HG03439 (cell line): ENCODE measurements at regions not wholly inside any gene's neighbourhood (a gene's known extent, or its start where the extent isn't known, plus 50 kb on each side); places are given as distances from the start of the nearest gene placed in this dataset.

ENCODE experiments used
- ATAC-seq: cut with Tn5 transposase; IDR thresholded peaks from one replicate; pipeline ENCODE4 v1.9.1; 2021; ENCODE audit warnings: mild to moderate bottlenecking, moderate library complexity; ENCODE audit not compliant: unreplicated experiment

- ATAC-seq = no peak
Measured at GRCh38 chrX:39165185-39165584, 363.9 kb downstream of the MID1IP1 start.

DNA sequence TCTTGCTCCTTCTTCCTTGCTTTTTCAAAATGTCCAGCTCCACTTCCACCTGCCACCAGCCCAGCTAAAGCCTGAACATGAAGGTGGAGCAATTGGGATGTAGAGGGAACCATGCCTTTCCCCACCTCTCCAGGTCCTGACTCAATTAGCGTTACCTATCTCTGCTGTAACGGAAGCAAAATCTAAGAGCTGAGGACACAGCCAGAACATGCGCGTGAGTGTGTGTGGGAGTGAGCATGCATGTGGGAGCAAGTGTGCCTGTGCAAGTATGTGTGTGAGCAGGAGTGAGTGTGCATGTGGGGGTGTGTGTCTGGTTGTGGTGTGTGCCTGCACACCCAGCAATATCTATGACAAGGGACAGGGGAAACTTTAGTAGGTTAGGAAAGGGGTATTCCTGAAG lies 364.5 kb downstream of the MID1IP1 start:
- no peak for ATAC-seq

DNA sequence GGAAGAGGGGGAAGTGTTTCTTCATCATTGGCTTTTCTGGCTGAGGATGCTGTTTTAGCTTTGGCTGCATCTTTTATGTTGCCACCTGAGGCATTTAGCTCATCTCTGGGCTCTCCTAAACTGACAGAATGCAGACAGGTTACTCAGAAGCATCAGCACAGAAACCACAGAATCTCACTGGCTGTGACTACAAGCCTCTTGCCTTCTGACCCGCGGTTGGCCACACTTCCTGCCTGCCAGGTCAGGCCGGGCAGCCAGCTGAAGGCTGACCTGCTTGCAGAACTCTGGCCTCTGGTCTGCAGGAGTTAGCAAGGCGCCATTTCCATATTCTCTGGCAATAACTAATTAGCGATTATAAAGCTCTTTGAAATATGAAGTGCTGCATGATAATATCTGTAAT lies 366.5 kb downstream of the MID1IP1 start:
- no peak for ATAC-seq

DNA sequence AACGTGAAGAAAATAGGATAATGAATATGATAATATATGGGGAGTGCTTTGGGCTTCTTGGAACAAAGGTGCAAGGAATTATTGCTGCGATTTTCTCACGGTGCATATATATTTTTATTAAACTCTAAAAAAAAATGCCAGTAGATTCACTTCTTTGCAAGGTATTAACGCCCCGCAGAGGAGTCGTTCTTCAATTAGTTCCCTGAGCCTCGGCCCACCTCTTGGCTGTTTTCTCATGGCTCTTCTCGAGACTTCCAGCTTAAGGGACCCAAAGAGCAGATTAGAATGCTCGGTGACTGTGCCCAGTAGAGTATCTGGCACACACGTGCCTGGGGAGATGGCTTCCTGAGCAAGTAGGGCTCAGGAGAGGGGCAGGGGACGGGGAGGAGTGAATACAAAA lies 367.4 kb downstream of the MID1IP1 start:
- ATAC-seq = no peak

DNA sequence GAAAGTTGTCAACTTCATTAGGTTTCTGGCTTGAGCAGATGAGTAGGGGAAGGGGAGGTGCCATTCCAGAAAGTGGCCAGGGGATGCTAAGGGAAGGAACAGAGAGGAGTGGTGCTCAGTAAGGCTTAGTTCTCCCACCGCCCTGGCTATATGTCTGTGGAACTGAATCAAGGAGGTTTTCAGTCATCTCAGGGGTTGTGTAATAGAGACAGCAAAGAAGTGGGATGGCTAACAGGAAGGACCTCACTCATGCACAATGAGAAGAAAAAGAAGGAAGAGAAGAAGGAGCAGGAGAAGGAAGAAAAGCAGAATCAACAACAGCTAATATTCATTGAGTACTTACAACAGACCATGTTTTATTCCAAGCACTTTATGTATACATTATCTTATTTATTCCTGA lies 368.7 kb downstream of the MID1IP1 start:
- ATAC-seq = no peak

- ATAC-seq = no peak
Measured at GRCh38 chrX:39170464-39170863, 369.2 kb downstream of the MID1IP1 start.

- ATAC-seq = no peak
Measured at GRCh38 chrX:39171686-39172085, 370.4 kb downstream of the MID1IP1 start.

DNA sequence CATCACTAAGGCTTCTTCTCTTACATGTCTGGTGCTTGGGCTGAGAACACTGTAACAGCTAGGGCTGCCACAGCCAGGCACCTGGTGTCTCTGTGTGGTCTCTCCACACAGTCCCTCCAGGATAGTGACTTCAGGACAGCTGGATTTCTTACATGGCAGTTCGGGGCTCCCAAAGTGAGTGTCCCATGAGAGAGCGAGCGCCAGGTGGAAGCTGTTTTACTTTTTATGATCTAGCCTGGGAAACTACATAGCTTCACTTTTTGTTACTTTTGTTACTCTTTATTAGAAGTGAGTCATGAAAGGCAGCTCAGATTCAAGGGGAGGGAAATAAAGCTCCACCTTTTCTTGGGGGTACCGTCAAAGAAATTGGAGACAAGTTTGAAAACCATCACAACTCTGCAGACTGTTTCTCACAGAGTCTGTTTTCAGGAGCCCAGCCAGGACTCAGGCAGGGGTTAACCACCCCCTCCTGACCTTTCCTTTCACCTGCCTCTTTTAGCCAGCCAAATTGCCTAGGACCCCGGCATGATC lies 373.0 kb downstream of the MID1IP1 start:
- no peak for ATAC-seq

- ATAC-seq = no peak
Measured at GRCh38 chrX:39174772-39175417, 373.6 kb downstream of the MID1IP1 start.

- ATAC-seq = no peak
Measured at GRCh38 chrX:39175418-39176057, 374.3 kb downstream of the MID1IP1 start.

- no peak for ATAC-seq
Measured at GRCh38 chrX:39176105-39176504, 374.8 kb downstream of the MID1IP1 start.

- no peak for ATAC-seq
Measured at GRCh38 chrX:39189431-39189830, 388.2 kb downstream of the MID1IP1 start.

DNA sequence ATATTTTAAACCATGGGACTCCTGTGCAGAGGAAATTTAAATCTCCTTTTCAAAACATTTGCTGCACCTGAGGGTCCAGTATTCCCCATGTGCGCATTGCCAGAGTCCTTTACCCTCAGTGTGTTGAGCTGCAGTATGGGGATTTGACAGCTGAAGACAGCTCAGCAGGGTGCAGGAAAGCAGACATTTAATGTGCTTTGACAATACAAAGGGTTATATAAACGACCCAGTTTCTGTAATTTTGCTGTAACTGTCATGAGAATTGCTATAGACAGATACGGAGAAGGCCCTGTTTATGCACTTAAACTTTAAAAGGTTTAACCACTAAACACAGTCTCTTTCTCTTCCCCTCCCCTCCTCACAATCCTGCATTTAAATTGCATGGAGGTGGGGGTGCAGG lies 393.4 kb downstream of the MID1IP1 start:
- ATAC-seq = no peak

GRCh38 chrX:39195156-39195555 lies 393.9 kb downstream of the MID1IP1 start:
- ATAC-seq = no peak

- ATAC-seq = peak; percentile 97
Measured at GRCh38 chrX:39196192-39197102, 395.2 kb downstream of the MID1IP1 start.

DNA sequence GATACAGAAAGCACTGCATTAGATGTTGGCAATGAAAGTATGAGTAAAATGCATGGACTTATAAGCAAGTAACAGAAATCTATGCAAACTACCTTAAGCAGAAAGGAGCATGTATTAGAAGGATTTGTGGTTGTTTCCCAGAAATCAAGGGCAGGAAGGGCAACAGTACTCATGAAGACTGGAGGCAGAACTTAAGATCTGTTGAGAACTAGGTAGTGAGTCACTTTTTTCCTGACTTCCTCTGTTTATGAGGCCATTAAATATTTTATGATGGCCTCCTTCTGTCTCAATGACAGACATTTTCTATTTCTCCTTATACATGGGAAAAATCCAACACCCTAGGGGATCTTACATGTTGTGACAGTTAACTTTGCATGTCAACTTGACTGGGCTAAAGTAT lies 398.2 kb downstream of the MID1IP1 start:
- ATAC-seq = no peak

GRCh38 chrX:39201305-39201990 lies 400.2 kb downstream of the MID1IP1 start:
- ATAC-seq = no peak

GRCh38 chrX:39202641-39203040 lies 401.4 kb downstream of the MID1IP1 start:
- no peak for ATAC-seq

- no peak for ATAC-seq
Measured at GRCh38 chrX:39203427-39203826, 402.2 kb downstream of the MID1IP1 start.

DNA sequence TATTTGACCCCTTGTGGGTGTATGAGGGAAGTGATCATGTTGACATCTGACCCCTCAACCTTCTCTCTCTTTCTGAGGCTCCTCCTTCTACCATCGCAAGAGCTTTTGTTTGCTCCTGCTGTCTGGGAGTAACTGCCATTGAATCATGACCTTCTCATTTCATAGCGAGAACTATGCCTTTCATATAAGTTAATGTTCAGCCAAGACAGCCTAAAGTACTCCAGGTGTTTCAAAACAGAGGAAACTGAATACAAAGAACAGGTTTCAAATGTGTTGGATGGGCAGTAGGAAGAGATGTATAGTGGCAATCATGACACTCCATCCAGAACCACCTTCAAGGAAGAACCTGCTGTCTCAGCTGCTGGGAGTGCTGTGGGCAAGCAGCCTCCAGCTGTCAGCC lies 403.1 kb downstream of the MID1IP1 start:
- ATAC-seq = no peak

DNA sequence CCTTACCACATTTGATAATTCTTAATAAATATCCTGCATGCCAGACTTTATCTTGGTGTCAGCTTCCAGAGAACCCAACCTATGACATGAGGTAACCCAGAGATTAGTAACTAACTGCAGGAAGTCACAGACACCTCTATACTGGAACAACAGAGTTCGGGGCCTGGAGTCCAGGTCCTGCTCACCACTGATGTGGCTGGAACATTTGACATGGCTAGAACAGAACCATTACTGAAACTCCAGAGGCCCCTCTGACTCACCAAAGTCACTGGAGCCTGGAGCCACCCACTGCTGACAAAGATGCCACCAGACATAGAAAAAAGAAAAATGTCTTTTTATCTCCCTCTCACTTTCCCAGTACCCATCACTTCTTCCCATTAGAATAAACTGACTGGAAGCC lies 403.7 kb downstream of the MID1IP1 start:
- ATAC-seq = no peak
